ENCODE measurements at regions not wholly inside any gene's neighbourhood (a gene's known extent, or its start where the extent isn't known, plus 50 kb on each side); places are given as distances from the start of the nearest gene placed in this dataset.

- DNase-seq (ENCODE audit: low read depth, low spot score): no peak
Observed at GRCh38 chr4:125062115-125063050, 252.4 kb upstream of the FAT4 start.

- peak; percentile 63 for DNase-seq (ENCODE audit: low read depth, low spot score)
Observed at GRCh38 chr4:125060376-125060775, 254.4 kb upstream of the FAT4 start.

GRCh38 chr4:125049711-125050110 lies 265.0 kb upstream of the FAT4 start:
- DNase-seq (ENCODE audit: low read depth, low spot score): no peak

- no peak for DNase-seq (ENCODE audit: low read depth, low spot score)
Observed at GRCh38 chr4:125045311-125045710, 269.4 kb upstream of the FAT4 start.

- no peak for DNase-seq (ENCODE audit: low read depth, low spot score)
Observed at GRCh38 chr4:125044886-125045285, 269.9 kb upstream of the FAT4 start.

GRCh38 chr4:125043486-125043885 lies 271.3 kb upstream of the FAT4 start:
- DNase-seq (ENCODE audit: low read depth, low spot score): no peak

- no peak for DNase-seq (ENCODE audit: low read depth, low spot score)
Observed at GRCh38 chr4:125042041-125042440, 272.7 kb upstream of the FAT4 start.

- DNase-seq (ENCODE audit: low read depth, low spot score): no peak
Observed at GRCh38 chr4:125041372-125041930, 273.3 kb upstream of the FAT4 start.

GRCh38 chr4:125039550-125039949 lies 275.2 kb upstream of the FAT4 start:
- DNase-seq (ENCODE audit: low read depth, low spot score): no peak

GRCh38 chr4:125022855-125023501 lies 291.8 kb upstream of the FAT4 start:
- DNase-seq (ENCODE audit: low read depth, low spot score): no peak

- no peak for DNase-seq (ENCODE audit: low read depth, low spot score)
Observed at GRCh38 chr4:125021189-125021588, 293.6 kb upstream of the FAT4 start.

- DNase-seq (ENCODE audit: low read depth, low spot score): no peak
Observed at GRCh38 chr4:125020089-125021034, 294.4 kb upstream of the FAT4 start.

GRCh38 chr4:125016892-125017299 lies 297.9 kb upstream of the FAT4 start:
- DNase-seq (ENCODE audit: low read depth, low spot score): no peak

- no peak for DNase-seq (ENCODE audit: low read depth, low spot score)
Observed at GRCh38 chr4:125013891-125014290, 300.9 kb upstream of the FAT4 start.

GRCh38 chr4:125011646-125012045 lies 299.1 kb upstream of the ANKRD50 start:
- DNase-seq (ENCODE audit: low read depth, low spot score): no peak

GRCh38 chr4:125010796-125011503 lies 298.4 kb upstream of the ANKRD50 start:
- no peak for DNase-seq (ENCODE audit: low read depth, low spot score)

GRCh38 chr4:125008676-125009075 lies 296.1 kb upstream of the ANKRD50 start:
- DNase-seq (ENCODE audit: low read depth, low spot score): no peak

- no peak for DNase-seq (ENCODE audit: low read depth, low spot score)
Observed at GRCh38 chr4:125004676-125005075, 292.1 kb upstream of the ANKRD50 start.

- no peak for DNase-seq (ENCODE audit: low read depth, low spot score)
Observed at GRCh38 chr4:125003840-125004239, 291.3 kb upstream of the ANKRD50 start.

- no peak for DNase-seq (ENCODE audit: low read depth, low spot score)
Observed at GRCh38 chr4:124997991-124998390, 285.5 kb upstream of the ANKRD50 start.

GRCh38 chr4:124997124-124997523 lies 284.6 kb upstream of the ANKRD50 start:
- DNase-seq (ENCODE audit: low read depth, low spot score): no peak

Measured in smooth muscle cell of the brain vasculature (primary cell).